Activated CD8-positive, alpha-beta memory T cell treated with anti-CD3 and anti-CD28 coated beads for 48 hours (primary cell): ENCODE measurements at regions not wholly inside any gene's neighbourhood (a gene's known extent, or its start where the extent isn't known, plus 50 kb on each side); places are given as distances from the start of the nearest gene placed in this dataset.

ENCODE experiments used
- DNase-seq, 3 experiments: peaks; one replicate each; pipeline ENCODE4 v3.0.0-alpha.2; 2020; ENCODE audit warnings: low read depth in 2 of 3, low spot score in 2 of 3

- no peak for DNase-seq
These were observed 56.7 kb upstream of the GUCA2B start for GRCh38 chr1:42096554-42096953.

- DNase-seq: no peak
These were observed 64.0 kb upstream of the GUCA2B start for GRCh38 chr1:42089246-42089645.

GRCh38 chr1:42086146-42086545 is 67.1 kb upstream of the GUCA2B start:
- no peak for DNase-seq

GRCh38 chr1:42085596-42085995 is 67.6 kb upstream of the GUCA2B start:
- no peak for DNase-seq

GRCh38 chr1:42081475-42081874 is 71.7 kb upstream of the GUCA2B start:
- no peak for DNase-seq

- no peak for DNase-seq
These were observed 78.0 kb upstream of the GUCA2B start for GRCh38 chr1:42075179-42075578.

GRCh38 chr1:42070996-42071395 is 82.2 kb upstream of the GUCA2B start:
- DNase-seq: no peak

- no peak for DNase-seq
These were observed 95.4 kb upstream of the GUCA2B start for GRCh38 chr1:42057800-42058199.

- DNase-seq: no peak
These were observed 96.8 kb upstream of the GUCA2B start for GRCh38 chr1:42056460-42056859.

- no peak for DNase-seq
These were observed 98.1 kb upstream of the GUCA2B start for GRCh38 chr1:42055061-42055460.

GRCh38 chr1:42052072-42052699 is 101.0 kb upstream of the GUCA2B start:
- no peak for DNase-seq

- no peak for DNase-seq
These were observed 105.7 kb upstream of the GUCA2B start for GRCh38 chr1:42047508-42047880.

- no peak for DNase-seq
These were observed 106.3 kb upstream of the GUCA2B start for GRCh38 chr1:42046761-42047507.

- DNase-seq: no peak
These were observed 108.9 kb upstream of the GUCA2B start for GRCh38 chr1:42044346-42044745.

- DNase-seq: no peak
These were observed 109.4 kb upstream of the GUCA2B start for GRCh38 chr1:42043811-42044210.

GRCh38 chr1:42043182-42043581 is 110.0 kb upstream of the GUCA2B start:
- no peak for DNase-seq

GRCh38 chr1:42041031-42041430 is 112.2 kb upstream of the GUCA2B start:
- DNase-seq: no peak

GRCh38 chr1:42040159-42040558 is 113.1 kb upstream of the GUCA2B start:
- no peak for DNase-seq

GRCh38 chr1:42038261-42038660 is 114.9 kb upstream of the GUCA2B start:
- no peak for DNase-seq

GRCh38 chr1:42037586-42037985 is 115.6 kb upstream of the GUCA2B start:
- DNase-seq: no peak

- DNase-seq: no peak
These were observed 116.0 kb upstream of the GUCA2B start for GRCh38 chr1:42037161-42037560.

- peak; percentile 95 to 99 (median 98) for DNase-seq
These were observed 117.2 kb upstream of the GUCA2B start for GRCh38 chr1:42035830-42036604.
